Breast epithelium (tissue), 4 donors: ENCODE measurements at regions not wholly inside any gene's neighbourhood (a gene's known extent, or its start where the extent isn't known, plus 50 kb on each side); places are given as distances from the start of the nearest gene placed in this dataset.
"Not testable (repeated sequence)": the region's sequence is repeated elsewhere in the genome, so short reads cannot be mapped to it uniquely, and the experiment has no call there.

Experiments
- DNase-seq, 2 donors: peaks; one replicate each; pipeline ENCODE4 v3.0.0-alpha.2; 2019; ENCODE audit warnings: low spot score in 2 of 2
- H3K27ac ChIP-seq, 2 donors: fragments of 200-600 bp; sonication (generic) in 1 of 2; one replicate each; pipeline ENCODE4 v1.5.1; 2016 to 2019; ENCODE audit warnings: mild to moderate bottlenecking in 1 of 2
- H3K27me3 ChIP-seq, 2 donors: fragments of 200-600 bp; sonication (generic) in 1 of 2; one replicate each; pipeline versions ENCODE4 v1.5.1 to v1.6.0; 2017 to 2019; ENCODE audit warnings: control low read depth in 1 of 2, mild to moderate bottlenecking in 1 of 2
- H3K36me3 ChIP-seq: fragments of 200-600 bp; one replicate; pipeline ENCODE4 v1.5.1; 2019
- H3K4me1 ChIP-seq, 2 donors: fragments of 200-600 bp; sonication (generic); one replicate each; pipeline ENCODE4 v1.5.1; 2016 to 2019; ENCODE audit warnings: control low read depth in 1 of 2
- H3K4me3 ChIP-seq, 3 donors: fragments of 200-600 bp; sonication (generic); 1 replicate in 2 of 3; 2 replicates in 1 of 3; pipeline ENCODE4 v1.5.1; 2016 to 2019; ENCODE audit warnings: mild to moderate bottlenecking in 3 of 3, moderate library complexity in 2 of 3
- H3K9me3 ChIP-seq, 2 donors: fragments of 200-600 bp; sonication (generic) in 1 of 2; one replicate each; pipeline ENCODE4 v1.5.1; 2016 to 2019; ENCODE audit warnings: control low read depth in 1 of 2
- POLR2A ChIP-seq: fragments of 450-650 bp; IDR thresholded peaks from one replicate; pipeline ENCODE4 v1.6.1; 2016; ENCODE audit warnings: antibody characterized with exemption, mild to moderate bottlenecking, moderate library complexity
- POLR2AphosphoS5 ChIP-seq, 3 donors: sonication (generic); formaldehyde crosslinking; IDR thresholded peaks; one replicate each; pipeline ENCODE4 v1.6.1; 2017; ENCODE audit warnings: antibody characterized with exemption in 3 of 3
- intact Hi-C: fragments of 100-400 bp; cut with DNase I; formaldehyde crosslinking; loops from one replicate; pipeline ENCODE4 v1.15.1; 2023; ENCODE audit warnings: low total_unique reads
- TF ChIP-seq, protein P1 (sequence below), 3 donors: fragments of 450-650 bp; IDR thresholded peaks; one replicate each; pipeline ENCODE4 v1.5.1; 2016 to 2017; ENCODE audit warnings: antibody characterized with exemption in 3 of 3, mild to moderate bottlenecking in 3 of 3, moderate library complexity in 3 of 3

DNA sequence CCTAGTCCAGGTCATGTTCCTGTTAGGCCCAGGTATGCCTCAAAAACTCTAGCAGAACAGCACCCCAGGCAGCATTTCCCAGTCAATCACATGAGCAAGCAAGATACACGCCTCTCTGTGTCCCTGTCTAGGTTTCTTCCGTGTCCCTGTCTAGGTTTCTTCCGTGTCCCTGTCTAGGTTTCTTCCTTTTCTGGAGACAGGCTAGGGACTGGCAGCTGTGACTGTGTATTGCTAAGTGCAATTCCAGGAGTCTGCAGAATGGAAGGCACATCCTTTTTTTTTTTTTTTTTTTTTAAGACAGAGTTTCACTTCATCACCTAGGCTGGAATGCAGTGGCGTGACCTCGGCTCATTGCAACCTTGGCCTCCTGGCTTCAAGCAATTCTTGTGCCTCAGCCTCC lies 77.6 kb downstream of the SETD4 start:
- TF ChIP-seq POLR2A: no peak
- TF ChIP-seq POLR2AphosphoS5 (IDR thresholded peaks at IDR 0.05): no peak
- TF ChIP-seq, protein P1, sequence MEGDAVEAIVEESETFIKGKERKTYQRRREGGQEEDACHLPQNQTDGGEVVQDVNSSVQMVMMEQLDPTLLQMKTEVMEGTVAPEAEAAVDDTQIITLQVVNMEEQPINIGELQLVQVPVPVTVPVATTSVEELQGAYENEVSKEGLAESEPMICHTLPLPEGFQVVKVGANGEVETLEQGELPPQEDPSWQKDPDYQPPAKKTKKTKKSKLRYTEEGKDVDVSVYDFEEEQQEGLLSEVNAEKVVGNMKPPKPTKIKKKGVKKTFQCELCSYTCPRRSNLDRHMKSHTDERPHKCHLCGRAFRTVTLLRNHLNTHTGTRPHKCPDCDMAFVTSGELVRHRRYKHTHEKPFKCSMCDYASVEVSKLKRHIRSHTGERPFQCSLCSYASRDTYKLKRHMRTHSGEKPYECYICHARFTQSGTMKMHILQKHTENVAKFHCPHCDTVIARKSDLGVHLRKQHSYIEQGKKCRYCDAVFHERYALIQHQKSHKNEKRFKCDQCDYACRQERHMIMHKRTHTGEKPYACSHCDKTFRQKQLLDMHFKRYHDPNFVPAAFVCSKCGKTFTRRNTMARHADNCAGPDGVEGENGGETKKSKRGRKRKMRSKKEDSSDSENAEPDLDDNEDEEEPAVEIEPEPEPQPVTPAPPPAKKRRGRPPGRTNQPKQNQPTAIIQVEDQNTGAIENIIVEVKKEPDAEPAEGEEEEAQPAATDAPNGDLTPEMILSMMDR (IDR thresholded peaks at IDR 0.05): no peak
- no peak for DNase-seq
- Histone ChIP-seq H3K4me3 (no peak overlapping the region), H3K4me1 (no peaks in the 10 kb centered on the region), H3K27ac (no peak overlapping the region), H3K27me3 (no peaks in the 10 kb centered on the region), H3K36me3 (no peaks in the 10 kb centered on the region), H3K9me3 (no peaks in the 10 kb centered on the region)
- intact Hi-C loops: loop anchor here (2.0 to 5.0 kb wide), 2 partner anchors 28 to 200 kb away; no protein-coding TSS in a partner anchor

DNA sequence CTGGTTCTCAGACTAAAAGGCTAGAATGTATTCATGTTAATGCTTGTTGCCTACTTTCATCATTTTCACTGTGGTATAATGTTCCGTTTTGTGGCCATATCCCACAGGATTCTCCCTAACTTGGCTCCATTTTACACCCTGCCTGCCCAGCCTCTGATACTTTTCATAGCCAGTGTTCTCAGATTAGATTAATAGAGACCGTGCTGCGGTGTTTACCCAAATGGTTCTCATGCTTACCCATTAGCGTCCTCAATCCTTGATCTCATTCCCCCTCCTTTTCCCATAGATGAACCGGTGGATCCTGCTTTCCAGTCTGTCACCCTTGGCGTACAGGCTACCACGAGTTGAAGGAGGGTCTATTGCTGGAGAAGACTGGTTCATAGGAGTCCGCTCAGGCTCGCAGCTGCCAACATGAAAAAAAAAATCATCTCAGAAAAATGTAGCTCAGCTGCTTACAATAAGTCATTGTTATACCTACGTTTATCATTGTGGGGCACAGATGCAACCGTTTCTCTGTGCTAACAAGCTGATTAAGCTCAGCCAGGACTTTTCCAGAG lies 78.7 kb downstream of the SETD4 start:
- peak overlapping the region in 1 of 2 donors; percentile 32 for H3K27ac ChIP-seq
- H3K27me3 ChIP-seq: no peaks in the 10 kb centered on the region
- no peaks in the 10 kb centered on the region for H3K9me3 ChIP-seq
- peak overlapping the region in 1 of 3 donors; percentile 31 for H3K4me3 ChIP-seq
- intact Hi-C loops: loop anchor here (2.0 to 5.0 kb wide), 2 partner anchors 27 to 201 kb away; no protein-coding TSS in a partner anchor
- DNase-seq: no peak
- H3K4me1 ChIP-seq: no peaks in the 10 kb centered on the region
- TF ChIP-seq, protein P1 (IDR thresholded peaks at IDR 0.05): no peak
- no peak for TF ChIP-seq POLR2AphosphoS5 (IDR thresholded peaks at IDR 0.05)
- no peak for TF ChIP-seq POLR2A
- H3K36me3 ChIP-seq: no peaks in the 10 kb centered on the region

DNA sequence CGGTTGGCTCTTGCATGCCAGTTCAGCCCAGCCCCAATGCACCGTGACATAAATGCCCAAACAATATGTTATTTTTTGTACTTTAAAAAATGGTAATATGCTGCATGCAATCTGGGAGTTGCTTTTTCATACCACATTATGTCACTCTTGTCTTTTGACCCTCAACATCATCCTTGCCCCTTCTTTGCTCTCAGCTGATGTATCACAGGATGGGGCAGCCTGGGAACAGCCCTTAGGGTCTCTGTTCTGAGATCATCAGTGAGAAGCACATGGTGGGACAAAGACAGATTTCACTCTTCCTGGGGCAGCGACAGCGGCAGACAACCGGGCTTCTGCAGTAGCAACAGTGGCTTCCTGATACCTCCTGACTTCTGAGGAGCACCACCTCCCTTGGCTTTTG lies 79.5 kb downstream of the SETD4 start:
- no peaks in the 10 kb centered on the region for H3K27me3 ChIP-seq
- H3K4me1 ChIP-seq: no peaks in the 10 kb centered on the region
- intact Hi-C loops: loop anchor here (5.0 kb wide), 1 partner anchor 201 kb away; no protein-coding TSS in a partner anchor
- no peak overlapping the region for H3K4me3 ChIP-seq
- no peak for TF ChIP-seq POLR2A
- TF ChIP-seq, protein P1 (IDR thresholded peaks at IDR 0.05): no peak
- no peak for TF ChIP-seq POLR2AphosphoS5 (IDR thresholded peaks at IDR 0.05)
- no peaks in the 10 kb centered on the region for H3K9me3 ChIP-seq
- DNase-seq: no peak
- no peak overlapping the region for H3K27ac ChIP-seq
- no peaks in the 10 kb centered on the region for H3K36me3 ChIP-seq

DNA sequence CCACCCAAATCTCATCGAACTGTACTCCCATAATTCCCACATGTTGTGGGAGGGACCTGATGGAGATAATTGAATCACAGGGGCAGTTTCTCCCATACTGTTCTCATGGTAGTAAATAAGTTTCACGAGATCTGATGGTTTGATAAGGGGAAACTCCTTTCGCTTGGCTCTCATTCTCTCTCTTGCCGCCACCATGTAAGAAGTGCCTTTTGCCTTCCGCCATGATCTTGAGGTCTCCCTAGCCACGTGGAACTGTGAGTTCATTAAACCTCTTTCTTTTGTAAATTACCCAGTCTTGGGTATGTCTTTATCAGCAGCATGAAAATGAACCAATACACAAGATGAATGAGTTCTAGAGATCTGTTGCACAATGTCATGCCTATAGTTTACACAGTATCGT lies 82.5 kb downstream of the SETD4 start:
- intact Hi-C loops, H3K9me3 ChIP-seq, H3K36me3 ChIP-seq, DNase-seq, H3K27me3 ChIP-seq, H3K4me3 ChIP-seq, H3K4me1 ChIP-seq, H3K27ac ChIP-seq: not testable (repeated sequence)

DNA sequence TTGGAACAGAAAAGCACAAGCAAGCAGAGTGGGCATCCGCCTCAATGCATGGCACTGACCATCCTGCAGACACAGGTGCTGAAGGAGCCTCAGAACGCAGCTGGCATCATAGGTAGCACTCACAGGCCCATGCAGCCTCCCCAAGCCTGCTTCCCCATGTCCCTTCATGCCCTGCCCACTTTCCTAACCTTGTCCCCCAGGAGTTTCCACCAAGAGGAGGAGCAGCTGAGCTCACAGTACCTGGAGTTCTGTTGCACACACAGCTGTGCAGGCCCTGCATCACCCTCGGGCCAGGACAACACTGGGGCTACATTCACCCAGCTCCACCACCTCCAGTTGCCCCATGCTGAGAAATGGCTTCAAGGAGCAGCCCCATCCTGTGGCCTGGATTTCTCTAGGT lies 83.4 kb downstream of the SETD4 start:
- no peak for DNase-seq
- no peaks in the 10 kb centered on the region for H3K27me3 ChIP-seq
- no peaks in the 10 kb centered on the region for H3K36me3 ChIP-seq
- no peaks in the 10 kb centered on the region for H3K4me1 ChIP-seq
- TF ChIP-seq, protein P1 (IDR thresholded peaks at IDR 0.05): no peak
- TF ChIP-seq POLR2AphosphoS5 (IDR thresholded peaks at IDR 0.05): no peak
- no peak for TF ChIP-seq POLR2A
- intact Hi-C loops: no loop called here
- H3K27ac ChIP-seq: no peak overlapping the region
- no peaks in the 10 kb centered on the region for H3K9me3 ChIP-seq
- H3K4me3 ChIP-seq: no peak overlapping the region

DNA sequence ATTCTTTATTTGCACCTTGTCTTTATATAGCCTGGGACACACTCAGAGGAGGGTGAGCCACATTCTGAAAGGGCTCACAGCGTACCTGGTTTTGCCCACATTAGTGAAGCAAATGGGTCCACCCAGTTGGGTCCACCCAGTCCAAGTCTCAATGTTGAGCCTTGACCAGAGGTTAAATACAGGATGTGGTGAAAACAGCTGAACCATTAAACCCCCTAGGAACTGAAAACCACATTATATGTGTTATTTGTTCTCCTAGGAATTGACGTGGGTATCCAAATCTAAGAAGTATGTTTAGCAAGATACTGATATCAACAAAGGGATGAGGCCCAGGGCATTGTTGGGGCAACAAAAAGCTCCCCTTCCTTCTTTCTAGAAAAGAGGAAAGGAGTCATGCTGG lies 83.8 kb downstream of the SETD4 start:
- TF ChIP-seq POLR2A: no peak
- TF ChIP-seq, protein P1 (IDR thresholded peaks at IDR 0.05): no peak
- no peak for TF ChIP-seq POLR2AphosphoS5 (IDR thresholded peaks at IDR 0.05)
- no peak for DNase-seq
- no peaks in the 10 kb centered on the region for H3K36me3 ChIP-seq
- H3K27ac ChIP-seq: no peak overlapping the region
- no peaks in the 10 kb centered on the region for H3K9me3 ChIP-seq
- H3K4me3 ChIP-seq: no peak overlapping the region
- no peaks in the 10 kb centered on the region for H3K4me1 ChIP-seq
- intact Hi-C loops: no loop called here
- no peaks in the 10 kb centered on the region for H3K27me3 ChIP-seq
